SK-N-MC (cell line): ENCODE measurements at regions not wholly inside any gene's neighbourhood (a gene's known extent, or its start where the extent isn't known, plus 50 kb on each side); places are given as distances from the start of the nearest gene placed in this dataset.

Experiments used
- DNase-seq: peaks from one replicate; pipeline ENCODE4 v3.0.0-alpha.2; 2011; ENCODE audit warnings: low read depth, low spot score
- H3K27ac ChIP-seq: fragments of 200-600 bp; sonication (generic); 2 replicates; pipeline ENCODE4 v1.5.1; 2016; ENCODE audit warnings: mixed run types
- H3K36me3 ChIP-seq: fragments of 200-600 bp; sonication (generic); 2 replicates; pipeline ENCODE4 v1.6.1; 2017; ENCODE audit warnings: antibody characterized with exemption, low read length, mixed read lengths; ENCODE audit not compliant: insufficient read depth
- H3K4me3 ChIP-seq: fragments of 200-600 bp; sonication (generic); 2 replicates; pipeline ENCODE4 v1.5.1; 2016
- H3K9ac ChIP-seq: fragments of 200-600 bp; sonication (generic); 2 replicates; pipeline ENCODE4 v1.8.0; 2017; ENCODE audit warnings: mixed run types, mixed read lengths; ENCODE audit not compliant: insufficient read length
- H3K9me3 ChIP-seq: fragments of 200-600 bp; sonication (generic); 2 replicates; pipeline ENCODE4 v1.6.1; 2017; ENCODE audit warnings: low read depth, mild to moderate bottlenecking, antibody characterized with exemption, low read length, moderate library complexity, mixed read lengths
- EZH2 ChIP-seq: fragments of 200-600 bp; sonication (generic); IDR thresholded peaks from one replicate; pipeline ENCODE4 v1.6.1; 2017; ENCODE audit warnings: antibody characterized with exemption
- FOXP2 ChIP-seq: optimal IDR thresholded peaks from 2 replicates; pipeline ENCODE3; 2011; ENCODE audit warnings: mild to moderate bottlenecking, moderate library complexity; ENCODE audit not compliant: insufficient read depth; ENCODE audit errors: extremely low read length, control extremely low read depth
- POLR2AphosphoS5 ChIP-seq: IDR thresholded peaks from 2 replicates; pipeline ENCODE4 v1.6.1; 2012; ENCODE audit warnings: mild to moderate bottlenecking, low read depth, low read length, borderline replicate concordance

- Histone ChIP-seq H3K4me3 (no peak overlapping the region), H3K27ac (no peak overlapping the region), H3K9me3 (no peaks in the 10 kb centered on the region), H3K36me3 (no peaks in the 10 kb centered on the region), H3K9ac (no peak overlapping the region)
- DNase-seq = no peak
- TF ChIP-seq EZH2 (no peak), POLR2AphosphoS5 (no peak), FOXP2 (no peak)
These were observed 88.2 kb upstream of the PROK2 start for GRCh38 chr3:71873093-71873611.

GRCh38 chr3:71872256-71872655, 87.3 kb upstream of the PROK2 start:
- H3K9me3 ChIP-seq = no peaks in the 10 kb centered on the region
- H3K4me3 ChIP-seq = no peak overlapping the region
- TF ChIP-seq EZH2 (no peak), POLR2AphosphoS5 (no peak), FOXP2 (no peak)
- DNase-seq = no peak
- H3K27ac ChIP-seq = no peak overlapping the region
- no peak overlapping the region for H3K9ac ChIP-seq
- H3K36me3 ChIP-seq = no peaks in the 10 kb centered on the region

GRCh38 chr3:71870966-71871512, 86.1 kb upstream of the PROK2 start:
- H3K4me3 ChIP-seq = no peak overlapping the region
- no peaks in the 10 kb centered on the region for H3K9me3 ChIP-seq
- TF ChIP-seq FOXP2 (no peak), POLR2AphosphoS5 (no peak), EZH2 (no peak)
- no peaks in the 10 kb centered on the region for H3K36me3 ChIP-seq
- no peak overlapping the region for H3K9ac ChIP-seq
- no peak overlapping the region for H3K27ac ChIP-seq
- DNase-seq = no peak

GRCh38 chr3:71868876-71869275, 83.9 kb upstream of the PROK2 start:
- no peak for DNase-seq
- Histone ChIP-seq H3K9me3 (no peaks in the 10 kb centered on the region), H3K27ac (no peak overlapping the region), H3K9ac (no peak overlapping the region), H3K36me3 (no peaks in the 10 kb centered on the region), H3K4me3 (no peak overlapping the region)
- TF ChIP-seq POLR2AphosphoS5 (no peak), EZH2 (no peak), FOXP2 (no peak)

GRCh38 chr3:71865727-71866126, 80.8 kb upstream of the PROK2 start:
- TF ChIP-seq EZH2 = no peak
- TF ChIP-seq POLR2AphosphoS5 = no peak
- no peak for TF ChIP-seq FOXP2
- no peak for DNase-seq
- Histone ChIP-seq H3K9me3 (no peaks in the 10 kb centered on the region), H3K27ac (no peak overlapping the region), H3K9ac (no peak overlapping the region), H3K4me3 (no peak overlapping the region), H3K36me3 (no peaks in the 10 kb centered on the region)

- Histone ChIP-seq H3K27ac (no peak overlapping the region), H3K9ac (no peak overlapping the region), H3K4me3 (no peak overlapping the region), H3K9me3 (no peaks in the 10 kb centered on the region), H3K36me3 (no peaks in the 10 kb centered on the region)
- DNase-seq = no peak
- TF ChIP-seq POLR2AphosphoS5 (no peak), FOXP2 (no peak), EZH2 (no peak)
These were observed 78.7 kb upstream of the PROK2 start for GRCh38 chr3:71863563-71864190.

- DNase-seq = no peak
- TF ChIP-seq FOXP2 (no peak), EZH2 (no peak), POLR2AphosphoS5 (no peak)
These were observed 77.6 kb upstream of the PROK2 start for GRCh38 chr3:71862371-71863140.

GRCh38 chr3:71859123-71859519, 74.2 kb upstream of the PROK2 start:
- TF ChIP-seq FOXP2 = no peak
- no peak for TF ChIP-seq POLR2AphosphoS5
- Histone ChIP-seq H3K27ac (no peak overlapping the region), H3K4me3 (no peak overlapping the region), H3K9me3 (no peaks in the 10 kb centered on the region), H3K36me3 (no peaks in the 10 kb centered on the region), H3K9ac (no peak overlapping the region)
- peak; percentile 8 for DNase-seq

More at GRCh38 chr3:71862371-71863140, 77.6 kb upstream of the PROK2 start:
- H3K9ac ChIP-seq = no peak overlapping the region
- no peaks in the 10 kb centered on the region for H3K9me3 ChIP-seq
- H3K36me3 ChIP-seq = no peaks in the 10 kb centered on the region
- no peak overlapping the region for H3K27ac ChIP-seq
- H3K4me3 ChIP-seq = no peak overlapping the region
